ENCODE measurements at regions not wholly inside any gene's neighbourhood (a gene's known extent, or its start where the extent isn't known, plus 50 kb on each side); places are given as distances from the start of the nearest gene placed in this dataset.

DNA sequence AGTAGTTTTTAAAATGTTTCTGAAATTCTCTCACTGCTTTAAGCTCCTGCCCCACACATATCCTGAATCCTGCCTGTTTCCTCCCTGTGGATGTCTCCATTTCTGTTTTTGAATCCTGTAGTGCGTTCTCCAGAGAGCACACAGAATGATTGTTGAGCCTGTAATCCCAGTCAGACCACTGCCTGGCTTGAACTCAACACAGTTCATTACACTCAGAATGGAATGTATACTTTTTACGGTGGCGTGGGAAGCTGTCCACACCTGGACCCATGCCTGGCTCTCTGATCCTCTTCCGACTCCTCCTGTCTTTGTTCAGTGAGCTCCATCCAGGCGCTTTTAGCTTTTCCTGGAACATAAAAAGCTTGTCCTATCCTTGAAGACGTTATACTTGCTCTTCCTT, 1217.0 kb upstream of the PRKX start:
- no peaks in the 10 kb centered on the region for H4K20me1 ChIP-seq (ENCODE audit: insufficient read depth)
- no peak overlapping the region for H3K4me2 ChIP-seq (ENCODE audit: low read length)
- no peaks in the 10 kb centered on the region for H3K79me2 ChIP-seq (replicated peaks; ENCODE audit: insufficient read depth, low read length)
- H3K36me3 ChIP-seq (ENCODE audit: insufficient read depth, low read length), result no peaks in the 10 kb centered on the region
- H3K27me3 ChIP-seq (ENCODE audit: insufficient read depth, low read depth, low read length), result no peaks in the 10 kb centered on the region
- no peak overlapping the region for H3K4me3 ChIP-seq (ENCODE audit: low read length)
- H3F3A ChIP-seq (ENCODE audit: insufficient read depth, low read length, poor library complexity, severe bottlenecking), result no peaks in the 10 kb centered on the region
- no peak overlapping the region for H3K9ac ChIP-seq (ENCODE audit: low read length)
- H3K9me2 ChIP-seq (ENCODE audit: insufficient read depth, low read length), result no peaks in the 10 kb centered on the region
- no peaks in the 10 kb centered on the region for H3K9me3 ChIP-seq (ENCODE audit: low read length)
- no peak for TF ChIP-seq SMC3 (conservative IDR thresholded peaks at IDR 0.05; ENCODE audit: poor library complexity)
- no peak for TF ChIP-seq POLR2AphosphoS5 (IDR thresholded peaks at IDR 0.05)
- no peak for TF ChIP-seq MXI1 (conservative IDR thresholded peaks at IDR 0.05; ENCODE audit: poor library complexity, severe bottlenecking)
- TF ChIP-seq CTCF (IDR thresholded peaks at IDR 0.05; ENCODE audit: poor library complexity, severe bottlenecking), result no peak
- TF ChIP-seq RAD21 (conservative IDR thresholded peaks at IDR 0.05), result no peak
- no peak for TF ChIP-seq EZH2 (IDR thresholded peaks at IDR 0.05; ENCODE audit: borderline replicate concordance, insufficient read depth, low read length, poor library complexity, severe bottlenecking)
- TF ChIP-seq EP300 (conservative IDR thresholded peaks at IDR 0.05; ENCODE audit: poor library complexity, severe bottlenecking), result no peak
- no peak for TF ChIP-seq TAF1 (IDR thresholded peaks at IDR 0.05; ENCODE audit: low read depth)
- no peak for TF ChIP-seq REST (IDR thresholded peaks at IDR 0.05; ENCODE audit: borderline replicate concordance)
- no peak overlapping the region for H2AFZ ChIP-seq (ENCODE audit: low read depth, low read length)
- H3K27ac ChIP-seq (ENCODE audit: low read length), result no peak overlapping the region

GRCh38 chrX:4925911-4926310, 1212.5 kb upstream of the PRKX start:
- Histone ChIP-seq H3K36me3 (ENCODE audit: insufficient read depth, low read length) (no peaks in the 10 kb centered on the region), H3K9me2 (ENCODE audit: insufficient read depth, low read length) (no peaks in the 10 kb centered on the region), H4K20me1 (ENCODE audit: insufficient read depth) (no peaks in the 10 kb centered on the region), H3K79me2 (replicated peaks; ENCODE audit: insufficient read depth, low read length) (no peaks in the 10 kb centered on the region), H2AFZ (ENCODE audit: low read depth, low read length) (no peak overlapping the region), H3F3A (ENCODE audit: insufficient read depth, low read length, poor library complexity, severe bottlenecking) (no peaks in the 10 kb centered on the region), H3K9me3 (ENCODE audit: low read length) (no peaks in the 10 kb centered on the region), H3K9ac (ENCODE audit: low read length) (no peak overlapping the region), H3K27ac (ENCODE audit: low read length) (no peak overlapping the region), H3K4me2 (ENCODE audit: low read length) (no peak overlapping the region), H3K4me3 (ENCODE audit: low read length) (no peak overlapping the region), H3K27me3 (ENCODE audit: insufficient read depth, low read depth, low read length) (no peaks in the 10 kb centered on the region)
- TF ChIP-seq POLR2AphosphoS5 (IDR thresholded peaks at IDR 0.05) (no peak), TAF1 (IDR thresholded peaks at IDR 0.05; ENCODE audit: low read depth) (no peak), MXI1 (conservative IDR thresholded peaks at IDR 0.05; ENCODE audit: poor library complexity, severe bottlenecking) (no peak), RAD21 (conservative IDR thresholded peaks at IDR 0.05) (no peak), CTCF (IDR thresholded peaks at IDR 0.05; ENCODE audit: poor library complexity, severe bottlenecking) (no peak)

Data from neural cell (in vitro differentiated cells).